ENCODE measurements at regions not wholly inside any gene's neighbourhood (a gene's known extent, or its start where the extent isn't known, plus 50 kb on each side); places are given as distances from the start of the nearest gene placed in this dataset.

GRCh38 chr3:107258300-107258699 lies 118.9 kb upstream of the CCDC54 start:
- TF ChIP-seq CTCF (IDR thresholded peaks at IDR 0.05; ENCODE audit: low read length) (no peak), EZH2 (IDR thresholded peaks at IDR 0.05; ENCODE audit: borderline replicate concordance, low read length) (no peak)

All from OCI-LY1 (cell line).